Ishikawa (cell line): ENCODE measurements at regions not wholly inside any gene's neighbourhood (a gene's known extent, or its start where the extent isn't known, plus 50 kb on each side); places are given as distances from the start of the nearest gene placed in this dataset.

ENCODE experiments used
- CEBPB ChIP-seq: IDR thresholded peaks from 2 replicates; pipeline ENCODE4 v1.6.1; 2012
- CREB1 ChIP-seq: IDR thresholded peaks from 2 replicates; pipeline ENCODE4 v1.6.1; 2012; ENCODE audit warnings: low read depth
- EGR1 ChIP-seq: IDR thresholded peaks from 2 replicates; pipeline ENCODE4 v1.6.1; 2012
- EP300 ChIP-seq: IDR thresholded peaks from 2 replicates; pipeline ENCODE4 v1.6.1; 2012; ENCODE audit warnings: borderline replicate concordance
- FOXM1 ChIP-seq: IDR thresholded peaks from 2 replicates; pipeline ENCODE4 v1.6.1; 2012; ENCODE audit warnings: low read depth, borderline replicate concordance
- MAX ChIP-seq: IDR thresholded peaks from 2 replicates; pipeline ENCODE4 v1.6.1; 2012
- NFIC ChIP-seq: IDR thresholded peaks from 2 replicates; pipeline ENCODE4 v1.6.1; 2012
- RAD21 ChIP-seq: IDR thresholded peaks from 2 replicates; pipeline ENCODE4 v1.6.1; 2012; ENCODE audit warnings: low read depth
- REST ChIP-seq: IDR thresholded peaks from 2 replicates; pipeline ENCODE4 v1.6.1; 2012; ENCODE audit warnings: low read depth, mild to moderate bottlenecking
- TAF1 ChIP-seq: IDR thresholded peaks from 2 replicates; pipeline ENCODE4 v1.6.1; 2012; ENCODE audit warnings: low read depth, mild to moderate bottlenecking
- TCF12 ChIP-seq: IDR thresholded peaks from 2 replicates; pipeline ENCODE4 v1.6.1; 2012; ENCODE audit warnings: low read depth
- TEAD4 ChIP-seq: IDR thresholded peaks from 2 replicates; pipeline ENCODE4 v1.6.1; 2012
- ZBTB7A ChIP-seq: IDR thresholded peaks from 2 replicates; pipeline ENCODE4 v1.6.1; 2012; ENCODE audit warnings: low read depth

- TF ChIP-seq RAD21 (no peak), TCF12 (no peak), CREB1 (no peak), EGR1 (no peak), ZBTB7A (no peak), REST (no peak)
These were observed 72.9 kb upstream of the GNAZ start for GRCh38 chr22:22997262-22997898.

- TF ChIP-seq EGR1 = no peak
These were observed 72.3 kb upstream of the GNAZ start for GRCh38 chr22:22997988-22998387.

GRCh38 chr22:22999523-22999922 lies 70.8 kb upstream of the GNAZ start:
- TF ChIP-seq TCF12 (no peak), CREB1 (no peak), MAX (no peak), REST (no peak), TEAD4 (no peak)

- TF ChIP-seq TAF1 (no peak), EGR1 (no peak), CEBPB (no peak), EP300 (no peak), REST (no peak), RAD21 (no peak), MAX (no peak), TEAD4 (no peak)
These were observed 69.5 kb upstream of the GNAZ start for GRCh38 chr22:23000657-23001347.

GRCh38 chr22:23001463-23001862 lies 68.9 kb upstream of the GNAZ start:
- no peak for TF ChIP-seq TEAD4
- no peak for TF ChIP-seq RAD21
- TF ChIP-seq TAF1 = no peak
- TF ChIP-seq ZBTB7A = no peak
- TF ChIP-seq EGR1 = no peak

GRCh38 chr22:23002612-23003180 lies 67.6 kb upstream of the GNAZ start:
- TF ChIP-seq TAF1 (no peak), EP300 (no peak), FOXM1 (no peak), EGR1 (no peak), CREB1 (no peak), RAD21 (no peak), NFIC (no peak)

- TF ChIP-seq CREB1 = no peak
These were observed 62.5 kb upstream of the GNAZ start for GRCh38 chr22:23007823-23008222.
